SU-DHL-6 (cell line): ENCODE measurements at regions not wholly inside any gene's neighbourhood (a gene's known extent, or its start where the extent isn't known, plus 50 kb on each side); places are given as distances from the start of the nearest gene placed in this dataset.

Experiments used
- EZH2phosphoT487 ChIP-seq: fragments of 200-600 bp; sonication (generic), shearing (Covaris generic); conservative IDR thresholded peaks from 2 replicates; pipeline ENCODE4 v1.6.1; 2018; ENCODE audit warnings: mild to moderate bottlenecking, antibody characterized with exemption, low read length, moderate library complexity, mixed read lengths
- TF ChIP-seq, protein P1 (sequence below): fragments of 200-600 bp; sonication (generic); IDR thresholded peaks from one replicate; pipeline ENCODE4 v1.5.1; 2017; ENCODE audit warnings: antibody characterized with exemption, mild to moderate bottlenecking, low read length, moderate library complexity; ENCODE audit not compliant: insufficient read depth, poor library complexity, severe bottlenecking

DNA sequence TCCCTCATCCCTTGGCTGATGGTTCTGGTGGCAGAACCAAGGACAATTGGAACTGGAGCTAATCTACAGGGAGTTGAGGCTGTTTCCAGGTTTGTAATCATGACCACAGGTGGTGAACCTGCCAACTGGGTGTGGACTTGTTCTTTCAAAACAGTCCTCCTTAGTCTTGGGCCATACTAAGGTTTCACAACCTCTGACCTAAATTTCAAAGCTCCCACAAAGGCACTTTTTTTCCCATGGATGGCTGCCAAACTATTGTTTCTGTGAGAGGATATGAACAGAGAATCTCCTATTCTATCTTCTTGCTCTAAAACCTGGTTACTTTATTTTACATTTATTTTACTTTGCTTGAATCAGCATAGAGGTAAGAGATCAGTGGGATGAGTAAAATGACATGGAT lies 106.5 kb upstream of the IZUMO3 start:
- TF ChIP-seq, protein P1, sequence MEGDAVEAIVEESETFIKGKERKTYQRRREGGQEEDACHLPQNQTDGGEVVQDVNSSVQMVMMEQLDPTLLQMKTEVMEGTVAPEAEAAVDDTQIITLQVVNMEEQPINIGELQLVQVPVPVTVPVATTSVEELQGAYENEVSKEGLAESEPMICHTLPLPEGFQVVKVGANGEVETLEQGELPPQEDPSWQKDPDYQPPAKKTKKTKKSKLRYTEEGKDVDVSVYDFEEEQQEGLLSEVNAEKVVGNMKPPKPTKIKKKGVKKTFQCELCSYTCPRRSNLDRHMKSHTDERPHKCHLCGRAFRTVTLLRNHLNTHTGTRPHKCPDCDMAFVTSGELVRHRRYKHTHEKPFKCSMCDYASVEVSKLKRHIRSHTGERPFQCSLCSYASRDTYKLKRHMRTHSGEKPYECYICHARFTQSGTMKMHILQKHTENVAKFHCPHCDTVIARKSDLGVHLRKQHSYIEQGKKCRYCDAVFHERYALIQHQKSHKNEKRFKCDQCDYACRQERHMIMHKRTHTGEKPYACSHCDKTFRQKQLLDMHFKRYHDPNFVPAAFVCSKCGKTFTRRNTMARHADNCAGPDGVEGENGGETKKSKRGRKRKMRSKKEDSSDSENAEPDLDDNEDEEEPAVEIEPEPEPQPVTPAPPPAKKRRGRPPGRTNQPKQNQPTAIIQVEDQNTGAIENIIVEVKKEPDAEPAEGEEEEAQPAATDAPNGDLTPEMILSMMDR, result no peak
- no peak for TF ChIP-seq EZH2phosphoT487
